Adrenal gland (tissue), 5 donors: ENCODE measurements at regions not wholly inside any gene's neighbourhood (a gene's known extent, or its start where the extent isn't known, plus 50 kb on each side); places are given as distances from the start of the nearest gene placed in this dataset.

Source experiments
- CTCF ChIP-seq, 6 experiments: fragments of 450-650 bp in 4 of 6; fragments of 200-600 bp in 2 of 6; sonication (generic) in 1 of 6; IDR thresholded peaks; 1 replicate in 5 of 6; 2 replicates in 1 of 6; pipeline versions ENCODE4 v1.5.1 to v1.8.0; 2016 to 2021; ENCODE audit warnings: antibody characterized with exemption in 6 of 6, mild to moderate bottlenecking in 2 of 6, moderate library complexity in 1 of 6
- POLR2A ChIP-seq, 2 donors: fragments of 450-650 bp; IDR thresholded peaks; one replicate each; pipeline ENCODE4 v1.6.1; 2017; ENCODE audit warnings: antibody characterized with exemption in 2 of 2, mild to moderate bottlenecking in 2 of 2, moderate library complexity in 1 of 2
- donor health status: DM: no; HTN: no; CAD: no.

GRCh38 chr19:13573056-13573667 lies 66.9 kb upstream of the CACNA1A start:
- TF ChIP-seq CTCF (IDR thresholded peaks at IDR 0.05) (no peak), POLR2A (IDR thresholded peaks at IDR 0.05) (no peak)
